ENCODE measurements at regions not wholly inside any gene's neighbourhood (a gene's known extent, or its start where the extent isn't known, plus 50 kb on each side); places are given as distances from the start of the nearest gene placed in this dataset.

GRCh38 chr14:21960636-21961035 lies 287.0 kb upstream of the OR4E1 start:
- TF ChIP-seq EP300 (IDR thresholded peaks at IDR 0.05; ENCODE audit: low read depth) (no peak), CTCF (IDR thresholded peaks at IDR 0.05) (no peak), POLR2AphosphoS5 (IDR thresholded peaks at IDR 0.05) (no peak), POLR2A (IDR thresholded peaks at IDR 0.05) (no peak)
